Activated CD8-positive, alpha-beta memory T cell treated with anti-CD3 and anti-CD28 coated beads for 48 hours (primary cell): ENCODE measurements at regions not wholly inside any gene's neighbourhood (a gene's known extent, or its start where the extent isn't known, plus 50 kb on each side); places are given as distances from the start of the nearest gene placed in this dataset.

Source experiments
- DNase-seq, 3 experiments: peaks; one replicate each; pipeline ENCODE4 v3.0.0-alpha.2; 2020; ENCODE audit warnings: low read depth in 2 of 3, low spot score in 2 of 3

GRCh38 chr5:4212981-4213819 is 617.6 kb downstream of the IRX1 start:
- DNase-seq = no peak

DNA sequence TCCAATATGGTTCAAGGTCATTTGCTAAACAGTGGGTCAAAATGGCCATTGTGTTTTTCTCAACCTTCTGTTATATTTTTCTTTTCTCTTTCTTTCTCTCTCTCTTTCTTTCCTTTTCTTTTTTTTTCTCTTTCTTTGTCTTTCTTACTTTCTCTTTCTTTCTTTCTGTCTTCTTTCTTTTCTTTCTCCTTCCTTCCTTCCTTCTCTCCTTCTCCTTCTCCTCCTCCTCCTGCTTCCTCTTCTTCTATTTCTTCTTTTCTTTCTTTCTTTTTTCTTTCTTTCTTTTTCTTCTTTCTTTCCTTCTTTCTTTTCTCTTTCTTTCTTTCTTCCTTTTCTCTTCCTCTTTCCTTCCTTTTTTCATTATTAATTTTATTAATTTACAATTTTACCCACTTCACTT is 619.5 kb downstream of the IRX1 start:
- DNase-seq = no peak

DNA sequence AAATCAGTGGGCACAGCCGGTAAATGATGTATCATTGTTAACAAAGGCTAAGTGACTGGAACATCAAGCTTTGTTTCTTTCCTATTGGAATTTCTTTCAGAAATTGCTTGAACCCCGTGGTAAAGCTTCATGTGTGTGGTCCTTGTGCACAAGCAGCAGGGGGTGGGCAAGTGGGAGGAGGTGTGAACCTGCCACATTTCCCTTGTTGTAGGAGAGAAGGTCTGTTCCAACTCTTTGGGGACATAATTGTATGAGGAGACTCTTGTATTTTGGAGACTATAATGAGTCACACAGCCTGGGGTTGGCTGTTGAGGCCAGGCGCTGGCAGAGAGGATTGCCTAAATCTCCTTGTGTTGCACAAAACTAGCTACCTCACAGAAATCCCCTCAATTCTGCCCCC is 620.5 kb downstream of the IRX1 start:
- no peak for DNase-seq

DNA sequence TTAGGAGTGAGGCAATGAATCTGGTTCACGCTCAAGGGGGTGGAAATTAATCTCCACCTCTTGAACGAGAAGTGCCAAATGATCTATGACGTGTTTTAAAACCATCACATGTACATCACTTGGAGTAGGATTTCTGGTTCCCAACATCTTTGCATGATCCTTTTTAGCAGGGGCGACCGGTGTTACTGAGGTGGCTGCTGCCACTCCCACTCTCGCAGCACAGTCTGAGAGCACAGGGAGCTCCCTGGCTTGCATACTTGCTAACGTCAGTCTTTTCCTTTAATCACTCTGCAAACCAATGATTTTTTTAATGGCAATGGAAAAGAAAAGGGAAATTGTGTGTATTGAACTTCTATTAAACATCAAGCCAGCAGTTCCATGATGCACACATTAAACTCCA is 624.4 kb downstream of the IRX1 start:
- DNase-seq = no peak

DNA sequence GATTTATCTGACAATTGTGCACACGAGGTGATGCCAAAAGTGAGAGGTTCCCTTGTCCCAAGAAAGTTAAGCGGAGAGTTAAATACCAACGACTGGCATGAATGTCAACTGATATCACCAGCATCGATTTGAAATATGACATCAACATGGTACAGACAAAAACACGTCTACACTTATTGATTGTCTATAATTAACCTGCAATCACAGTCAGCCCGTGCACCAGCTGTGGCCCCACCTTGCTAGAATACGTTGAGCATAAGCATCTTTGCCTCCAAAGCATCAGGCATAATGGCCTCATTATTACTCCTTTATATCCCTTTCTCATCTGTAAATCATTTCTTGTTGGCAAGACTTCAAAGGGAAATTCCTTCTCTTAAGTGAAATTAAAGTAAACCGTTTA is 625.4 kb downstream of the IRX1 start:
- no peak for DNase-seq

DNA sequence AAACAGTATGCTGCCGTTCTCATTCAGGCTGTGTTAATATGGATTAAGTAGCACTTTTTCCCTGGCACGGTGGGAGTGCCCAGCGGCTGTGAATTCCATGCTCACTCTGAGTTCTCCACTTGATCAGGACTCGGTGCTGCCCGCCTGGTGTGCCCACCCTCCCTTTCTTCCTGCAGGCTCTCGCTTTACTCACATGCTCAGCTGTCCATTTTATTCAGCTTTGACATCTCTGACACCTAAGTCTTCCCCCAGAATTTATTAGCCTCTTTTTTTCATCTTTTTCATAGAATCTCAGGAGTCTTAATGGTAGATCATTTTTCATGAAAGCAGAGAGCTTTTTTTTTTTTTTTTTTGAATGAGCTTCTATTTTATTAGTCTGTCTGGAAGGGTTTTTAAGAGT is 626.5 kb downstream of the IRX1 start:
- no peak for DNase-seq

GRCh38 chr5:4222821-4223220 is 627.2 kb downstream of the IRX1 start:
- DNase-seq = no peak

DNA sequence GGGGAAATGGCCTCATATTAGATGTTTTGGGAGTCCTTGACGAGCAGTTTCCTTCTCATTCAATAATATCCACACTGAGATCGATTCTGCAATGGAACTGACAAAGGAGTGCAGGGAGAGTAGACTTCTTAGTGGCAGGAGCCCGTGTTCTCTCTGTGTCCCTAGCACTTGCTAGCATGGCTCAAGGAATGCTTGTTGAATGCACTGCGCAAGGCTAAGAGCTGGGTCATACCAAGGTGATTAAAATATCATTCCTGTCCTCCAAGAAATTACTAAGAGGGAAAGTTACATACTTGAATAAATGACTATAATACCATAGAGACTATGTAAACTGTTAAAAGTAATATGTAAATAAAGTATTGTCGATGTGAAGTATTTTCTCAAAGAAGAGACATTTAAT is 630.1 kb downstream of the IRX1 start:
- DNase-seq = no peak

GRCh38 chr5:4226565-4226964 is 630.9 kb downstream of the IRX1 start:
- DNase-seq = no peak

DNA sequence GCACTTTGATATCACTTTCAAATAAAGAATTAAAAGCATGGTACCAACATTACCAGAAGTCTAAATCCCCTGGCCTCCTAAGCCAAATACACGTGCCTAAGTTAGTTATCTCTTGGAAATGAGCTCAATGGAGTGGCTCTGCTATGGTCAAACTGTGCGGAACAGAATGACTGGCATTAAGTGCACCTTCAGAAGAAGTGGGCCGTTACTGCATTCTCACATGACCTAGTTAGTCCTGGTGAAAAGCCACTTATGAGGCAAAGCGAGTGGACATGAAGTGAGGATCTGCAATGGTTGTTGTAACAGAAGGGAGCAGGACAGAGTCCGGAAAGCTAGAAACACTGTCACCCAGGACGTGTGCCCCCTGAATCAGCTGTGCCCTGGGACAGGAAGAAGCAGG is 633.1 kb downstream of the IRX1 start:
- DNase-seq = no peak

GRCh38 chr5:4229414-4230292 is 634.0 kb downstream of the IRX1 start:
- no peak for DNase-seq

GRCh38 chr5:4230471-4230785 is 634.8 kb downstream of the IRX1 start:
- DNase-seq = no peak

- no peak for DNase-seq
These were observed 635.4 kb downstream of the IRX1 start for GRCh38 chr5:4230786-4231641.

DNA sequence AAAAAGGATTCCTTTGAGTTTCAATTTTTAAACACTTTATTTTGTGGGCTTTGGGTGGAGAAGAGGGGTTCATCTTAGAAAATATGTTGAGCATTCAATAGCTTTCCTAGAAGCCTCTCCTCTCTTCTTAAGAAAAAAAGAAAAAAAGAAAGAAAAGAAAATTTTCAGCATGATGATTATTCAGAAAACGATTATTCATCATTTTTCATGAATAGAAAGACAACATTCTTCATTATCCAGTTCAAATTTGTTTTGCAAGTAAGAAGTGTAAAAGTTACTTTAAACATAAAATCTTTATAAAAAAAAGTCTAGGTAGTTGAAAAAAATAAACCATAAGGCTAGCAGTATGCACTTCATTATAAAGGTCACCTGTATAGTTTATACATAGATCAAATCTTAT is 636.5 kb downstream of the IRX1 start:
- DNase-seq = no peak

- no peak for DNase-seq
These were observed 638.0 kb downstream of the IRX1 start for GRCh38 chr5:4233671-4234070.

GRCh38 chr5:4243479-4244264 is 648.0 kb downstream of the IRX1 start:
- DNase-seq = no peak

- no peak for DNase-seq
These were observed 648.7 kb downstream of the IRX1 start for GRCh38 chr5:4244306-4244705.

DNA sequence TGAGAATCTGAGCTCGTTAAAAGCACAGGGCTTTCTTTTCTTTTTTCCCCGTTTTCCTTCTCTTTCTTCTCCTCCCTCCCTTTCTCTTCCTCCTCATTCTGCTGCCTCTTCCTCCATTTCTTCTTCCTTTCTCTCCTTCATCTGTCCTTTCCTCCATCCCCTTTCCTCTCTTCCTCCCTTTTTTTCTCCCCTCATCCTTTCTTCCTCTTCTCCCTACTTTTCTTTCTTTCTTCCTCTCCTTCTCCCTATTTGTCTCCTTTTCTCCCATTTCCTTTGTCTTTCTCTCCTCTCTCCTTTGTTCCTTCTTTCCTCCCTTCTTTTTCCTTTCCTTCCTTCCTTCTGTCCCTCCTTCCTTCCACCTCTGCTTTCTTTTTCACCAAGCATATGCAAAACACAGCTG is 649.4 kb downstream of the IRX1 start:
- no peak for DNase-seq

DNA sequence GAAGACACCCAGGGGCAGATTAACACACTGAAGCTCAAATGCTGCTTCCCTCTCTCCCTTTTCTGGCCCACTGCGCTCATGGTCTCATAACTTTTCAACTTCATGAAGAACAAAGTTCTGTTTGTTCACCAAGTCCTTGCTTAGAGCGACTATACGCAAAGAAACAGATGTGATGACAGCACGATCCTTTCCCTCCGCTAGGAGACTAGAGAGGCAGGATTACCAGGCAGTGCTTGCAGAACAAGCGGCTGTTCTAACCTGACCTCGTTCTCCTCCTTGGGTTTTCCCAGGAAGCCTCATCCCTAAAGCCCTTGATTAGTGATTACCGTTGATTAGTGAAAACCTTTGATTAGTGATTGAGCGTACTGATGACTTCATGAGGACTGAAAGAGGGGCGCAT is 649.9 kb downstream of the IRX1 start:
- DNase-seq = no peak

- DNase-seq = no peak
These were observed 650.8 kb downstream of the IRX1 start for GRCh38 chr5:4246447-4246846.

GRCh38 chr5:4250254-4250653 is 654.6 kb downstream of the IRX1 start:
- DNase-seq = no peak
